ENCODE measurements at regions not wholly inside any gene's neighbourhood (a gene's known extent, or its start where the extent isn't known, plus 50 kb on each side); places are given as distances from the start of the nearest gene placed in this dataset.

DNA sequence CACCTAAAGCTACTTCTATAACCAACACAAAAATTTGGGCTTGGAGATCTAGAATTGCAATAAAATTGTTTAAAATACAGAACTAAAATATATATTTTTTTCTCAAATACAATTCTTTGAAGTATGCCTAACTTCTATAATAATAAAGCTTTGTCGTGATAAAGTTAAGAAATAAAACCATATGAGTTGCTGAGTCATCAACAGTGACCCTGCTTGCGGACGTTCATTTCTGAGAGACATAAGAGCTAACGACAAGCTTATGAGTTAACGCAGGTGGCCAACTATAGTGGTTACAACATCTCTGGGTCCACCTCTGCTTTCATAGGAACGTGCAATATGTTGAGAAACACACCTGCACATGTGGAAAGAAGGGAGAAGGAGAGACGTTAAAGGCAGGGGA lies 407.1 kb upstream of the SLC14A2 start:
- H3K4me3 ChIP-seq (ENCODE audit: low read depth, low read length), result no peak overlapping the region
- DNase-seq (ENCODE audit: low read depth), result no peak
- TF ChIP-seq MAX (IDR thresholded peaks at IDR 0.05; ENCODE audit: low read depth, low read length) (no peak), POLR2A (IDR thresholded peaks at IDR 0.05; ENCODE audit: extremely low read depth, insufficient read length) (no peak)

GRCh38 chr18:45212181-45213039 lies 402.9 kb upstream of the SLC14A2 start:
- H3K4me3 ChIP-seq (ENCODE audit: low read depth, low read length), result no peak overlapping the region
- TF ChIP-seq POLR2A (IDR thresholded peaks at IDR 0.05; ENCODE audit: extremely low read depth, insufficient read length), result no peak
- TF ChIP-seq, protein P1, sequence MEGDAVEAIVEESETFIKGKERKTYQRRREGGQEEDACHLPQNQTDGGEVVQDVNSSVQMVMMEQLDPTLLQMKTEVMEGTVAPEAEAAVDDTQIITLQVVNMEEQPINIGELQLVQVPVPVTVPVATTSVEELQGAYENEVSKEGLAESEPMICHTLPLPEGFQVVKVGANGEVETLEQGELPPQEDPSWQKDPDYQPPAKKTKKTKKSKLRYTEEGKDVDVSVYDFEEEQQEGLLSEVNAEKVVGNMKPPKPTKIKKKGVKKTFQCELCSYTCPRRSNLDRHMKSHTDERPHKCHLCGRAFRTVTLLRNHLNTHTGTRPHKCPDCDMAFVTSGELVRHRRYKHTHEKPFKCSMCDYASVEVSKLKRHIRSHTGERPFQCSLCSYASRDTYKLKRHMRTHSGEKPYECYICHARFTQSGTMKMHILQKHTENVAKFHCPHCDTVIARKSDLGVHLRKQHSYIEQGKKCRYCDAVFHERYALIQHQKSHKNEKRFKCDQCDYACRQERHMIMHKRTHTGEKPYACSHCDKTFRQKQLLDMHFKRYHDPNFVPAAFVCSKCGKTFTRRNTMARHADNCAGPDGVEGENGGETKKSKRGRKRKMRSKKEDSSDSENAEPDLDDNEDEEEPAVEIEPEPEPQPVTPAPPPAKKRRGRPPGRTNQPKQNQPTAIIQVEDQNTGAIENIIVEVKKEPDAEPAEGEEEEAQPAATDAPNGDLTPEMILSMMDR (IDR thresholded peaks at IDR 0.05; ENCODE audit: low read depth, low read length), result peak; percentile 99
- DNase-seq (ENCODE audit: low read depth), result peak; percentile 78

- no peak for TF ChIP-seq MYC (IDR thresholded peaks at IDR 0.05; ENCODE audit: low read depth, low read length)
- TF ChIP-seq, protein P1 (IDR thresholded peaks at IDR 0.05; ENCODE audit: low read depth, low read length), result no peak
- H3K4me3 ChIP-seq (ENCODE audit: low read depth, low read length), result no peak overlapping the region
- no peak for DNase-seq (ENCODE audit: low read depth)
Observed at GRCh38 chr18:45213040-45213333, 402.3 kb upstream of the SLC14A2 start.

DNA sequence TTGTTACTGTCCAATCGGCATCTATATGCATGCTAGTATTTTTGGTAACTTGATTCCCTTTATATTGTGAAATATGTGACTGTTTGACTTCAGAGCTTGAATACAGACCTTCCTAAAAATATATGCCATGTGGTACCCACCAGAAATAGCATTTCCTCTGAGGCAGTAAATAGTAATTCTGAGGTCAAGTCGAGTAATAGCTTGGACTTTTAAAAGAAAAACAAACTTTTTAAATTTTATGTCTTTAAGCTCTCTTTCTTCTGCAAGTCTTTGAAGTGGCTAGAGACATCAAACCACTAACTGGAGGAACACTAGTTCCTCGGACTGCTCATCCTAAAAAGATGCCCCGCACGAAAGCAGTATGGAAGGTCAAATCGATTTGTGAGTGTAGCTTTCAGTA lies 396.8 kb upstream of the SLC14A2 start:
- no peak overlapping the region for H3K4me3 ChIP-seq (ENCODE audit: low read depth, low read length)
- DNase-seq (ENCODE audit: low read depth), result no peak
- TF ChIP-seq MYC (IDR thresholded peaks at IDR 0.05; ENCODE audit: low read depth, low read length) (no peak), POLR2A (IDR thresholded peaks at IDR 0.05; ENCODE audit: extremely low read depth, insufficient read length) (no peak), MAX (IDR thresholded peaks at IDR 0.05; ENCODE audit: low read depth, low read length) (no peak)
- TF ChIP-seq, protein P1 (IDR thresholded peaks at IDR 0.05; ENCODE audit: low read depth, low read length), result no peak

GRCh38 chr18:45221363-45221762 lies 393.9 kb upstream of the SLC14A2 start:
- DNase-seq (ENCODE audit: low read depth), result no peak
- TF ChIP-seq, protein P1 (IDR thresholded peaks at IDR 0.05; ENCODE audit: low read depth, low read length), result no peak
- TF ChIP-seq MAX (IDR thresholded peaks at IDR 0.05; ENCODE audit: low read depth, low read length) (no peak), MYC (IDR thresholded peaks at IDR 0.05; ENCODE audit: low read depth, low read length) (no peak), POLR2A (IDR thresholded peaks at IDR 0.05; ENCODE audit: extremely low read depth, insufficient read length) (no peak)
- no peak overlapping the region for H3K4me3 ChIP-seq (ENCODE audit: low read depth, low read length)

- no peak overlapping the region for H3K4me3 ChIP-seq (ENCODE audit: low read depth, low read length)
- DNase-seq (ENCODE audit: low read depth), result no peak
- no peak for TF ChIP-seq POLR2A (IDR thresholded peaks at IDR 0.05; ENCODE audit: extremely low read depth, insufficient read length)
- TF ChIP-seq, protein P1 (IDR thresholded peaks at IDR 0.05; ENCODE audit: low read depth, low read length), result no peak
- no peak for TF ChIP-seq MYC (IDR thresholded peaks at IDR 0.05; ENCODE audit: low read depth, low read length)
- TF ChIP-seq MAX (IDR thresholded peaks at IDR 0.05; ENCODE audit: low read depth, low read length), result no peak
Observed at GRCh38 chr18:45222180-45222579, 393.1 kb upstream of the SLC14A2 start.
